HepG2 (cell line): ENCODE measurements at regions not wholly inside any gene's neighbourhood (a gene's known extent, or its start where the extent isn't known, plus 50 kb on each side); places are given as distances from the start of the nearest gene placed in this dataset.

Experiments used
- AKAP8 ChIP-seq: sonication (generic); formaldehyde crosslinking; IDR thresholded peaks from 2 replicates; pipeline ENCODE4 v1.5.1; 2020; ENCODE audit warnings: mild to moderate bottlenecking, missing genetic modification reagents
- CBFB ChIP-seq: sonication (generic); formaldehyde crosslinking; IDR thresholded peaks from 2 replicates; pipeline ENCODE4 v1.4.0; 2020; ENCODE audit warnings: missing genetic modification reagents
- EHMT2 ChIP-seq: fragments of 200-600 bp; sonication (generic); IDR thresholded peaks from 2 replicates; pipeline ENCODE4 v1.7.0; 2017; ENCODE audit warnings: antibody characterized with exemption, low read depth, low read length, borderline replicate concordance
- FOXP1 ChIP-seq, 2 experiments: fragments of 450-650 bp in 1 of 2; IDR thresholded peaks; 2 replicates each; pipeline ENCODE4 v1.6.1; 2017 to 2018; ENCODE audit warnings: antibody characterized with exemption in 1 of 2
- GABPB1 ChIP-seq: IDR thresholded peaks from 2 replicates; pipeline ENCODE4 v1.6.1; 2016; ENCODE audit warnings: mild to moderate bottlenecking, missing genetic modification reagents, moderate library complexity, missing compliant biosample characterization
- HDAC2 ChIP-seq: sonication (generic); formaldehyde crosslinking; IDR thresholded peaks from 2 replicates; pipeline ENCODE4 v1.4.0; 2020; ENCODE audit warnings: missing genetic modification reagents
- JUNB ChIP-seq: sonication (generic); formaldehyde crosslinking; IDR thresholded peaks from 2 replicates; pipeline ENCODE4 v1.8.0; 2022; ENCODE audit warnings: missing genetic modification reagents, mild to moderate bottlenecking, borderline replicate concordance
- KLF12 ChIP-seq: sonication (generic); formaldehyde crosslinking; IDR thresholded peaks from 2 replicates; pipeline ENCODE4 v1.4.0; 2020; ENCODE audit warnings: missing genetic modification reagents, borderline replicate concordance
- NFE2 ChIP-seq: sonication (generic); formaldehyde crosslinking; IDR thresholded peaks from 2 replicates; pipeline ENCODE4 v1.4.0; 2020; ENCODE audit warnings: missing genetic modification reagents
- NR1H2 ChIP-seq: sonication (generic); formaldehyde crosslinking; IDR thresholded peaks from 2 replicates; pipeline ENCODE4 v1.8.1; 2022; ENCODE audit warnings: low read depth, missing genetic modification reagents, borderline replicate concordance
- NR2F2 ChIP-seq: IDR thresholded peaks from 2 replicates; pipeline ENCODE4 v1.6.1; 2012; ENCODE audit warnings: low read depth, inconsistent platforms, borderline replicate concordance
- SALL2 ChIP-seq: sonication (generic); formaldehyde crosslinking; IDR thresholded peaks from 2 replicates; pipeline ENCODE4 v1.8.1; 2023; ENCODE audit warnings: mild to moderate bottlenecking, missing genetic modification reagents, inconsistent platforms
- SIN3B ChIP-seq: fragments of 150-350 bp; IDR thresholded peaks from 2 replicates; pipeline ENCODE4 v1.6.1; 2014; ENCODE audit warnings: low read length
- SOX6 ChIP-seq, 2 experiments: fragments of 450-650 bp in 1 of 2; sonication (generic) in 1 of 2; formaldehyde crosslinking in 1 of 2; IDR thresholded peaks; 2 replicates each; pipeline versions ENCODE4 v1.4.0 to v1.6.1; 2017 to 2020; ENCODE audit warnings: antibody characterized with exemption in 1 of 2, mild to moderate bottlenecking in 1 of 2, missing genetic modification reagents in 1 of 2
- TCF7L2 ChIP-seq: IDR thresholded peaks from 2 replicates; pipeline ENCODE4 v1.6.1; 2011; ENCODE audit warnings: mild to moderate bottlenecking, low read depth, low read length, moderate library complexity
- ZFY ChIP-seq: sonication (generic); formaldehyde crosslinking; IDR thresholded peaks from 2 replicates; pipeline ENCODE4 v1.4.0; 2020; ENCODE audit warnings: missing genetic modification reagents
- ZKSCAN8 ChIP-seq: IDR thresholded peaks from 2 replicates; pipeline ENCODE4 v1.6.1; 2016; ENCODE audit warnings: borderline replicate concordance, missing genetic modification reagents, missing compliant biosample characterization
- ZNF138 ChIP-seq: sonication (generic); formaldehyde crosslinking; IDR thresholded peaks from 2 replicates; pipeline ENCODE4 v1.5.0; 2020; ENCODE audit warnings: mild to moderate bottlenecking, low read depth, missing genetic modification reagents
- ZNF282 ChIP-seq: fragments of 450-650 bp; IDR thresholded peaks from 2 replicates; pipeline ENCODE4 v1.6.1; 2018; ENCODE audit not compliant: partially characterized antibody
- TF ChIP-seq, protein P1 (sequence below): sonication (generic); formaldehyde crosslinking; IDR thresholded peaks from 2 replicates; pipeline ENCODE4 v1.5.1; 2020; ENCODE audit warnings: missing genetic modification reagents, mild to moderate bottlenecking, borderline replicate concordance
- TF ChIP-seq, protein P2 (sequence below): sonication (generic); formaldehyde crosslinking; IDR thresholded peaks from 2 replicates; pipeline ENCODE4 v1.4.0; 2020; ENCODE audit warnings: missing genetic modification reagents, borderline replicate concordance
- TF ChIP-seq, protein P3 (sequence below): sonication (generic); formaldehyde crosslinking; IDR thresholded peaks from 2 replicates; pipeline ENCODE4 v1.4.0; 2020; ENCODE audit warnings: mild to moderate bottlenecking, missing genetic modification reagents

DNA sequence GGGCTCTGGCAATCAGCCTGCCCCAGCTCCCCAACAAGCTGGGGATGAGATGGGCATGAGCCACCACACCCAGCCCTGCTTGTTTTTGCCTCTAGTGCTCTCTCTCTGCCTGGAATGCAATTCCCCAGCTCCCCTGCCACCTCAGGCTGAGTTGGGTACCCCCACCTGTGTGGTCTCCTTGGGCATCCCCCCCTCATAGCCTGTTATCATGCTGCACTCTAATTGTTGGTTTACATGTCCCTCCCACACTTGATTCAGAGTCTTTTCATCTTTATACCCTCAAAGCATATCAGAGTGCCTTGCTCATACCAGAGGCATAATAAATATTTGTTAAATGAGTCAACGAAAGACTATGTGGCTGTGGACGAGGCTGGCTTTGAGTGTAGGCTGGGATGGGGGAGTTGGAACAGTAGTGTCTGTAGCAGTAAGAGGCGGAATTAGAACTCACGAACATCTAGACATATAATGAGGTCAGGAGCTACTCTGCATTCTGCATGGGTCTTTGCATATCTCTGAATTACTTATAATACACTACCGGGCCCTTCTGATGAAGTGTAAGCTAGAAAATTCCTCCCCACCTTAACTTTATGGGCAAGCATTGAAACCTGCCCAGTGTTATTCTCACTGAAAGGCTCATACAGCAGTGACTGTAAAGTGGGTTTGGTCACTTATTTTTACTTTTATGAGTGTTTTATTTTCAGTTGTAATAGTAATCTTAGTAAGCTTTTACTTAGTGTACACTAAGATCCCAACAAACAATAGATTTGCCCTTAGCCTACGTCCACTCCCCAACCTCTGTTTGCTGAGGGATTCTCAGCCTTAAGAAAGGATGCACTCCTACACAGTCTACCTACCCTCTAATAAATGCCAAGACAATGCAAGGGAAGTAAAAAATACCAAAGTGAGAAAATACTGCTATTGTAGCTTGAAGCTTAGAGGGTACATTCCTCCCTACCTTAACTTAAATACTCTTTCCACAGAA, 58.7 kb downstream of the EDN1 start (continued):
- peak; percentile 29; the same call in 1 of the 2 replicates for TF ChIP-seq TCF7L2
- TF ChIP-seq SOX6 (IDR thresholded peaks at IDR 0.05) = no peak
- peak; percentile 80 for TF ChIP-seq SOX6 (CRISPR knock-in tag; IDR thresholded peaks at IDR 0.05)
- TF ChIP-seq, protein P1, sequence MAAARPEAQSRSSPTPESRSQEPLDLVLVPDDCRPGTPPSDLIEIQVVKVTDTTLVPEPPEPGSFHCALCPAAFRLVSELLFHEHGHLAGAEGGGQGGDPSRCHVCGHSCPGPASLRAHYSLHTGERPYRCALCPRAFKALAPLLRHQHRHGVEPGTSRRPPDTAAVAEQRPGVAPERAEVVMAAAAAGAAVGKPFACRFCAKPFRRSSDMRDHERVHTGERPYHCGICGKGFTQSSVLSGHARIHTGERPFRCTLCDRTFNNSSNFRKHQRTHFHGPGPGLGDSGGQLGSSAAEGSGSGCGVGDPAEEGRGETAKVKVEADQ (CRISPR knock-in tag) = no peak
- TF ChIP-seq ZKSCAN8 (CRISPR knock-in tag) = peak; percentile 94
- no peak for TF ChIP-seq NFE2 (CRISPR knock-in tag)
- TF ChIP-seq SALL2 (CRISPR knock-in tag) = 0 out of 2 replicates have a peak, but pooled peaks have one; percentile 33
- no peak for TF ChIP-seq ZNF282
- no peak for TF ChIP-seq EHMT2
- TF ChIP-seq AKAP8 (CRISPR knock-in tag) = peak; percentile 47; the same call in 1 of the 2 replicates
- TF ChIP-seq, protein P2, sequence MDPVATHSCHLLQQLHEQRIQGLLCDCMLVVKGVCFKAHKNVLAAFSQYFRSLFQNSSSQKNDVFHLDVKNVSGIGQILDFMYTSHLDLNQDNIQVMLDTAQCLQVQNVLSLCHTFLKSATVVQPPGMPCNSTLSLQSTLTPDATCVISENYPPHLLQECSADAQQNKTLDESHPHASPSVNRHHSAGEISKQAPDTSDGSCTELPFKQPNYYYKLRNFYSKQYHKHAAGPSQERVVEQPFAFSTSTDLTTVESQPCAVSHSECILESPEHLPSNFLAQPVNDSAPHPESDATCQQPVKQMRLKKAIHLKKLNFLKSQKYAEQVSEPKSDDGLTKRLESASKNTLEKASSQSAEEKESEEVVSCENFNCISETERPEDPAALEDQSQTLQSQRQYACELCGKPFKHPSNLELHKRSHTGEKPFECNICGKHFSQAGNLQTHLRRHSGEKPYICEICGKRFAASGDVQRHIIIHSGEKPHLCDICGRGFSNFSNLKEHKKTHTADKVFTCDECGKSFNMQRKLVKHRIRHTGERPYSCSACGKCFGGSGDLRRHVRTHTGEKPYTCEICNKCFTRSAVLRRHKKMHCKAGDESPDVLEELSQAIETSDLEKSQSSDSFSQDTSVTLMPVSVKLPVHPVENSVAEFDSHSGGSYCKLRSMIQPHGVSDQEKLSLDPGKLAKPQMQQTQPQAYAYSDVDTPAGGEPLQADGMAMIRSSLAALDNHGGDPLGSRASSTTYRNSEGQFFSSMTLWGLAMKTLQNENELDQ (CRISPR knock-in tag) = no peak
- no peak for TF ChIP-seq KLF12 (CRISPR knock-in tag)
- no peak for TF ChIP-seq ZNF138 (CRISPR knock-in tag)
- TF ChIP-seq, protein P3, sequence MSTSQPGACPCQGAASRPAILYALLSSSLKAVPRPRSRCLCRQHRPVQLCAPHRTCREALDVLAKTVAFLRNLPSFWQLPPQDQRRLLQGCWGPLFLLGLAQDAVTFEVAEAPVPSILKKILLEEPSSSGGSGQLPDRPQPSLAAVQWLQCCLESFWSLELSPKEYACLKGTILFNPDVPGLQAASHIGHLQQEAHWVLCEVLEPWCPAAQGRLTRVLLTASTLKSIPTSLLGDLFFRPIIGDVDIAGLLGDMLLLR = no peak
- 0 out of 2 replicates have a peak, but pooled peaks have one; percentile 46 for TF ChIP-seq FOXP1 (IDR thresholded peaks at IDR 0.05)
- peak; percentile 85 for TF ChIP-seq FOXP1 (CRISPR knock-in tag; IDR thresholded peaks at IDR 0.05)
- no peak for TF ChIP-seq ZFY (CRISPR knock-in tag)
- TF ChIP-seq CBFB (CRISPR knock-in tag) = peak; percentile 65; the same call in 1 of the 2 replicates
- TF ChIP-seq SIN3B = no peak
- 0 out of 2 replicates have a peak, but pooled peaks have one; percentile 20 for TF ChIP-seq NR2F2
- peak; percentile 99 for TF ChIP-seq JUNB (CRISPR knock-in tag)
- no peak; the same call in 1 of the 2 replicates for TF ChIP-seq GABPB1 (CRISPR knock-in tag)
- peak; percentile 78; the same call in 1 of the 2 replicates for TF ChIP-seq HDAC2 (CRISPR knock-in tag)
- TF ChIP-seq NR1H2 (CRISPR knock-in tag) = no peak
